Hepatocyte (in vitro differentiated cells): ENCODE measurements at regions not wholly inside any gene's neighbourhood (a gene's known extent, or its start where the extent isn't known, plus 50 kb on each side); places are given as distances from the start of the nearest gene placed in this dataset.
"Not testable (repeated sequence)": the region's sequence is repeated elsewhere in the genome, so short reads cannot be mapped to it uniquely, and the experiment has no call there.

Experiments
- CTCF ChIP-seq: fragments of 200-600 bp; sonication (generic); IDR thresholded peaks from 2 replicates; pipeline ENCODE4 v1.5.1; 2016; ENCODE audit warnings: antibody characterized with exemption, mild to moderate bottlenecking; ENCODE audit not compliant: poor library complexity
- EZH2 ChIP-seq: fragments of 200-600 bp; sonication (generic); IDR thresholded peaks from 2 replicates; pipeline ENCODE4 v1.6.1; 2016; ENCODE audit warnings: antibody characterized with exemption, mild to moderate bottlenecking, borderline replicate concordance

- not testable (repeated sequence) for TF ChIP-seq CTCF, EZH2
Observed at GRCh38 chr2:16086136-16086535, 145.8 kb downstream of the MYCN start.
